ENCODE measurements at regions not wholly inside any gene's neighbourhood (a gene's known extent, or its start where the extent isn't known, plus 50 kb on each side); places are given as distances from the start of the nearest gene placed in this dataset.

- Histone ChIP-seq H3K36me3 (ENCODE audit: control insufficient read depth in 2 of 2, extremely low read depth in 1 of 2, insufficient read depth in 1 of 2, low read length in 1 of 2) (no peaks in the 10 kb centered on the region), H3K4me3 (ENCODE audit: control insufficient read depth in 1 of 2, extremely low read depth in 1 of 2, low read length in 1 of 2) (no peak overlapping the region), H3K27me3 (replicated peaks in 1 of 2; ENCODE audit: control insufficient read depth in 2 of 2, extremely low read depth in 1 of 2, insufficient read depth in 2 of 2, low read length in 1 of 2) (no peaks in the 10 kb centered on the region), H3K4me1 (ENCODE audit: control insufficient read depth in 1 of 2, extremely low read depth in 1 of 2, insufficient read depth in 2 of 2, low read length in 2 of 2) (no peaks in the 10 kb centered on the region), H3K9me3 (no peaks in the 10 kb centered on the region), H3K27ac (ENCODE audit: low read length) (no peak overlapping the region)
- DNase-seq: no peak
- peaks cover 4 to 17% (median 12%) of the 10 kb centered on the region in 3 donors for H3K9me3 Mint-ChIP-seq
- no peak overlapping the region for H3K27ac Mint-ChIP-seq
- POLR2A ChIA-PET: interaction anchor here (0.6 kb wide), 2 partner anchors 8 to 74 kb away, joined by 3 to 4 read pairs; no protein-coding TSS in a partner anchor
- CTCF ChIA-PET: no interaction called here
- no peak for ATAC-seq (replicated peaks in 1 of 4)
- 50% methylated on average over 2 of the region's 3 CpGs for WGBS (ENCODE audit: insufficient coverage)
- no peaks in the 10 kb centered on the region for H3K36me3 Mint-ChIP-seq
- no peaks in the 10 kb centered on the region for H3K27me3 Mint-ChIP-seq
- H3K4me3 Mint-ChIP-seq: no peak overlapping the region
- no peaks in the 10 kb centered on the region for H3K4me1 Mint-ChIP-seq
Measured at GRCh38 chr14:84622357-84622756, 907.6 kb upstream of the FLRT2 start.

GRCh38 chr14:84643446-84643845 lies 886.5 kb upstream of the FLRT2 start:
- POLR2A ChIA-PET: no interaction called here
- H3K4me3 Mint-ChIP-seq: no peak overlapping the region

GRCh38 chr14:84646786-84647500 lies 883.0 kb upstream of the FLRT2 start:
- ChIA-PET POLR2A (no interaction called here), CTCF (no interaction called here)
- Mint-ChIP-seq H3K36me3 (no peaks in the 10 kb centered on the region), H3K4me3 (no peak overlapping the region), H3K9me3 (peaks cover 15 to 30% (median 20%) of the 10 kb centered on the region in 3 donors), H3K27me3 (no peaks in the 10 kb centered on the region), H3K4me1 (no peaks in the 10 kb centered on the region), H3K27ac (no peak overlapping the region)
- no peaks in the 10 kb centered on the region for H3K4me1 ChIP-seq (ENCODE audit: control insufficient read depth in 1 of 2, extremely low read depth in 1 of 2, insufficient read depth in 2 of 2, low read length in 2 of 2)
- no peaks in the 10 kb centered on the region for H3K27me3 ChIP-seq (replicated peaks in 1 of 2; ENCODE audit: control insufficient read depth in 2 of 2, extremely low read depth in 1 of 2, insufficient read depth in 2 of 2, low read length in 1 of 2)
- no peak for ATAC-seq (replicated peaks in 1 of 4)
- H3K4me3 ChIP-seq (ENCODE audit: control insufficient read depth in 1 of 2, extremely low read depth in 1 of 2, low read length in 1 of 2): no peak overlapping the region
- no peak overlapping the region for H3K27ac ChIP-seq (ENCODE audit: low read length)
- H3K36me3 ChIP-seq (ENCODE audit: control insufficient read depth in 2 of 2, extremely low read depth in 1 of 2, insufficient read depth in 1 of 2, low read length in 1 of 2): no peaks in the 10 kb centered on the region
- no peaks in the 10 kb centered on the region for H3K9me3 ChIP-seq
- DNase-seq: no peak
- WGBS (ENCODE audit: insufficient coverage): no CpG with 5 or more reads among the region's 6 CpGs

More at GRCh38 chr14:84643446-84643845, 886.5 kb upstream of the FLRT2 start:
- Mint-ChIP-seq H3K27ac (no peak overlapping the region), H3K9me3 (peaks cover 14 to 30% (median 18%) of the 10 kb centered on the region in 3 donors), H3K4me1 (no peaks in the 10 kb centered on the region), H3K36me3 (no peaks in the 10 kb centered on the region), H3K27me3 (no peaks in the 10 kb centered on the region)
- CTCF ChIA-PET: interaction anchor here (0.6 to 0.7 kb wide), 2 partner anchors 9 to 20 kb away, joined by 3 read pairs; no protein-coding TSS in a partner anchor
- no peaks in the 10 kb centered on the region for H3K27me3 ChIP-seq (replicated peaks in 1 of 2; ENCODE audit: control insufficient read depth in 2 of 2, extremely low read depth in 1 of 2, insufficient read depth in 2 of 2, low read length in 1 of 2)
- H3K36me3 ChIP-seq (ENCODE audit: control insufficient read depth in 2 of 2, extremely low read depth in 1 of 2, insufficient read depth in 1 of 2, low read length in 1 of 2): no peaks in the 10 kb centered on the region
- H3K4me3 ChIP-seq (ENCODE audit: control insufficient read depth in 1 of 2, extremely low read depth in 1 of 2, low read length in 1 of 2): no peak overlapping the region
- H3K27ac ChIP-seq (ENCODE audit: low read length): no peak overlapping the region
- no peaks in the 10 kb centered on the region for H3K4me1 ChIP-seq (ENCODE audit: control insufficient read depth in 1 of 2, extremely low read depth in 1 of 2, insufficient read depth in 2 of 2, low read length in 2 of 2)
- ATAC-seq (replicated peaks in 1 of 4) (no peak), DNase-seq (no peak)
- H3K9me3 ChIP-seq: no peaks in the 10 kb centered on the region
- WGBS (ENCODE audit: insufficient coverage): no CpG with 5 or more reads among the region's 3 CpGs

- Mint-ChIP-seq H3K36me3 (no peaks in the 10 kb centered on the region), H3K27ac (no peak overlapping the region), H3K4me3 (no peak overlapping the region), H3K27me3 (no peaks in the 10 kb centered on the region), H3K4me1 (no peaks in the 10 kb centered on the region), H3K9me3 (peaks cover 29 to 42% (median 30%) of the 10 kb centered on the region in 3 donors)
- DNase-seq (no peak), ATAC-seq (replicated peaks in 1 of 4) (no peak)
- ChIA-PET POLR2A (no interaction called here), CTCF (no interaction called here)
- Histone ChIP-seq H3K27ac (ENCODE audit: low read length) (no peak overlapping the region), H3K27me3 (replicated peaks in 1 of 2; ENCODE audit: control insufficient read depth in 2 of 2, extremely low read depth in 1 of 2, insufficient read depth in 2 of 2, low read length in 1 of 2) (no peaks in the 10 kb centered on the region), H3K36me3 (ENCODE audit: control insufficient read depth in 2 of 2, extremely low read depth in 1 of 2, insufficient read depth in 1 of 2, low read length in 1 of 2) (no peaks in the 10 kb centered on the region), H3K9me3 (no peaks in the 10 kb centered on the region), H3K4me3 (ENCODE audit: control insufficient read depth in 1 of 2, extremely low read depth in 1 of 2, low read length in 1 of 2) (no peak overlapping the region), H3K4me1 (ENCODE audit: control insufficient read depth in 1 of 2, extremely low read depth in 1 of 2, insufficient read depth in 2 of 2, low read length in 2 of 2) (no peaks in the 10 kb centered on the region)
- WGBS (ENCODE audit: insufficient coverage): 76% methylated on average over 6 of the region's 7 CpGs
Measured at GRCh38 chr14:84655014-84655413, 874.9 kb upstream of the FLRT2 start.

GRCh38 chr14:84657911-84658310 lies 872.0 kb upstream of the FLRT2 start:
- no peaks in the 10 kb centered on the region for H3K9me3 ChIP-seq
- no peak overlapping the region for H3K4me3 Mint-ChIP-seq
- H3K27ac ChIP-seq (ENCODE audit: low read length): no peak overlapping the region
- no peaks in the 10 kb centered on the region for H3K27me3 Mint-ChIP-seq
- POLR2A ChIA-PET: no interaction called here
- no peaks in the 10 kb centered on the region for H3K36me3 Mint-ChIP-seq
- no peak overlapping the region for H3K27ac Mint-ChIP-seq
- H3K9me3 Mint-ChIP-seq: peaks cover 22 to 28% (median 22%) of the 10 kb centered on the region in 3 donors
- WGBS (ENCODE audit: insufficient coverage): no CpG with 5 or more reads among the region's 1 CpG
- H3K4me1 ChIP-seq (ENCODE audit: control insufficient read depth in 1 of 2, extremely low read depth in 1 of 2, insufficient read depth in 2 of 2, low read length in 2 of 2): no peaks in the 10 kb centered on the region
- H3K27me3 ChIP-seq (replicated peaks in 1 of 2; ENCODE audit: control insufficient read depth in 2 of 2, extremely low read depth in 1 of 2, insufficient read depth in 2 of 2, low read length in 1 of 2): no peaks in the 10 kb centered on the region
- ATAC-seq (replicated peaks in 1 of 4): no peak
- no peaks in the 10 kb centered on the region for H3K4me1 Mint-ChIP-seq
- H3K4me3 ChIP-seq (ENCODE audit: control insufficient read depth in 1 of 2, extremely low read depth in 1 of 2, low read length in 1 of 2): no peak overlapping the region
- DNase-seq: no peak
- CTCF ChIA-PET: no interaction called here
- H3K36me3 ChIP-seq (ENCODE audit: control insufficient read depth in 2 of 2, extremely low read depth in 1 of 2, insufficient read depth in 1 of 2, low read length in 1 of 2): no peaks in the 10 kb centered on the region

GRCh38 chr14:84670796-84671195 lies 859.1 kb upstream of the FLRT2 start:
- no peaks in the 10 kb centered on the region for H3K27me3 Mint-ChIP-seq
- POLR2A ChIA-PET: no interaction called here
- H3K36me3 Mint-ChIP-seq: no peaks in the 10 kb centered on the region
- CTCF ChIA-PET: no interaction called here
- no peak overlapping the region for H3K4me3 Mint-ChIP-seq
- no peak overlapping the region for H3K27ac Mint-ChIP-seq
- no peaks in the 10 kb centered on the region for H3K4me1 Mint-ChIP-seq
- ATAC-seq (replicated peaks in 1 of 4): no peak
- Histone ChIP-seq H3K36me3 (ENCODE audit: control insufficient read depth in 2 of 2, extremely low read depth in 1 of 2, insufficient read depth in 1 of 2, low read length in 1 of 2) (no peaks in the 10 kb centered on the region), H3K4me3 (ENCODE audit: control insufficient read depth in 1 of 2, extremely low read depth in 1 of 2, low read length in 1 of 2) (no peak overlapping the region), H3K27me3 (replicated peaks in 1 of 2; ENCODE audit: control insufficient read depth in 2 of 2, extremely low read depth in 1 of 2, insufficient read depth in 2 of 2, low read length in 1 of 2) (no peaks in the 10 kb centered on the region), H3K4me1 (ENCODE audit: control insufficient read depth in 1 of 2, extremely low read depth in 1 of 2, insufficient read depth in 2 of 2, low read length in 2 of 2) (no peaks in the 10 kb centered on the region), H3K9me3 (no peaks in the 10 kb centered on the region), H3K27ac (ENCODE audit: low read length) (no peak overlapping the region)
- H3K9me3 Mint-ChIP-seq: peaks cover 4 to 8% (median 4%) of the 10 kb centered on the region in 3 donors
- DNase-seq: no peak

GRCh38 chr14:84671776-84672175 lies 858.2 kb upstream of the FLRT2 start:
- no peak overlapping the region for H3K27ac Mint-ChIP-seq
- Histone ChIP-seq H3K9me3 (no peaks in the 10 kb centered on the region), H3K4me3 (ENCODE audit: control insufficient read depth in 1 of 2, extremely low read depth in 1 of 2, low read length in 1 of 2) (no peak overlapping the region), H3K4me1 (ENCODE audit: control insufficient read depth in 1 of 2, extremely low read depth in 1 of 2, insufficient read depth in 2 of 2, low read length in 2 of 2) (no peaks in the 10 kb centered on the region), H3K27me3 (replicated peaks in 1 of 2; ENCODE audit: control insufficient read depth in 2 of 2, extremely low read depth in 1 of 2, insufficient read depth in 2 of 2, low read length in 1 of 2) (no peaks in the 10 kb centered on the region), H3K36me3 (ENCODE audit: control insufficient read depth in 2 of 2, extremely low read depth in 1 of 2, insufficient read depth in 1 of 2, low read length in 1 of 2) (no peaks in the 10 kb centered on the region), H3K27ac (ENCODE audit: low read length) (no peak overlapping the region)
- CTCF ChIA-PET: no interaction called here
- POLR2A ChIA-PET: no interaction called here
- no peaks in the 10 kb centered on the region for H3K4me1 Mint-ChIP-seq
- peaks cover 4 to 8% (median 4%) of the 10 kb centered on the region in 3 donors for H3K9me3 Mint-ChIP-seq
- DNase-seq (no peak), ATAC-seq (replicated peaks in 1 of 4) (no peak)
- no CpG with 5 or more reads among the region's 3 CpGs for WGBS (ENCODE audit: insufficient coverage)
- no peak overlapping the region for H3K4me3 Mint-ChIP-seq
- no peaks in the 10 kb centered on the region for H3K36me3 Mint-ChIP-seq
- no peaks in the 10 kb centered on the region for H3K27me3 Mint-ChIP-seq
